ENCODE measurements at regions not wholly inside any gene's neighbourhood (a gene's known extent, or its start where the extent isn't known, plus 50 kb on each side); places are given as distances from the start of the nearest gene placed in this dataset.
"Not testable (repeated sequence)": the region's sequence is repeated elsewhere in the genome, so short reads cannot be mapped to it uniquely, and the experiment has no call there.

DNA sequence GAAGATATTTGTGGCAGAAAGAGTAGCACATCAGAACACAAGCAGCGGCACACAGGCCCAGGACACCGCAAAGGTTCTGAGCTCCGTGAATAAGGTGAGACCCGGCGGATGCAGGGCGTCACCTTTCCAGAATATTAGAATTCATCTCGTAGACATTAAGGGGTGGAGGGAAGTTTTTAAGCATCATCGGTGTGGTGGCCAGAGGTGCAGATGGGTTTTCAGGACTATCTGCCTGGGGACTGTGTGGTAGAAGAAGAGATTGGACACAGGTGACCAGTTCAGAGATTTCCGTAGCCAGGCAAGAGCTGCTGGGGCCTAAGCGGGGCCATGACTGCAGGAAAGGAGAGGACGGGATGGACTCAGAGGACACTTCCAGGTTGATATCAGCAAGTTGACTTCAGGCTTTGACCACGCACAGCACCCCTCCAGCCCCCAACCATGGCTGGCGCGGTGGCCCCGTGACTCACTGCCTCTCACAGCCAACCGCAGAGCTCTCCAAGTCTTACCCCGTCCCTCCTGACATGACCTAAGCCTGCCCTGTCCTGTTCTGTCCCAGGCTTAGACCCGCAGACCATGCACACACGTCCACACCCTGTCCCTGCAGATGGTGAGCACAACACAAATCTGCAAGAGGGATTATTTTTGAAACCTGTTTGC is 97.2 kb downstream of the OAT start:
- TF ChIP-seq, protein P1, sequence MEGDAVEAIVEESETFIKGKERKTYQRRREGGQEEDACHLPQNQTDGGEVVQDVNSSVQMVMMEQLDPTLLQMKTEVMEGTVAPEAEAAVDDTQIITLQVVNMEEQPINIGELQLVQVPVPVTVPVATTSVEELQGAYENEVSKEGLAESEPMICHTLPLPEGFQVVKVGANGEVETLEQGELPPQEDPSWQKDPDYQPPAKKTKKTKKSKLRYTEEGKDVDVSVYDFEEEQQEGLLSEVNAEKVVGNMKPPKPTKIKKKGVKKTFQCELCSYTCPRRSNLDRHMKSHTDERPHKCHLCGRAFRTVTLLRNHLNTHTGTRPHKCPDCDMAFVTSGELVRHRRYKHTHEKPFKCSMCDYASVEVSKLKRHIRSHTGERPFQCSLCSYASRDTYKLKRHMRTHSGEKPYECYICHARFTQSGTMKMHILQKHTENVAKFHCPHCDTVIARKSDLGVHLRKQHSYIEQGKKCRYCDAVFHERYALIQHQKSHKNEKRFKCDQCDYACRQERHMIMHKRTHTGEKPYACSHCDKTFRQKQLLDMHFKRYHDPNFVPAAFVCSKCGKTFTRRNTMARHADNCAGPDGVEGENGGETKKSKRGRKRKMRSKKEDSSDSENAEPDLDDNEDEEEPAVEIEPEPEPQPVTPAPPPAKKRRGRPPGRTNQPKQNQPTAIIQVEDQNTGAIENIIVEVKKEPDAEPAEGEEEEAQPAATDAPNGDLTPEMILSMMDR (IDR thresholded peaks at IDR 0.05; ENCODE audit: low read depth, low read length), result no peak
- DNase-seq (ENCODE audit: low read depth in 2 of 2), result no peak
- no peak overlapping the region for H3K4me3 ChIP-seq (replicated peaks in 1 of 2; ENCODE audit: low read depth in 2 of 2, low read length in 2 of 2)

DNA sequence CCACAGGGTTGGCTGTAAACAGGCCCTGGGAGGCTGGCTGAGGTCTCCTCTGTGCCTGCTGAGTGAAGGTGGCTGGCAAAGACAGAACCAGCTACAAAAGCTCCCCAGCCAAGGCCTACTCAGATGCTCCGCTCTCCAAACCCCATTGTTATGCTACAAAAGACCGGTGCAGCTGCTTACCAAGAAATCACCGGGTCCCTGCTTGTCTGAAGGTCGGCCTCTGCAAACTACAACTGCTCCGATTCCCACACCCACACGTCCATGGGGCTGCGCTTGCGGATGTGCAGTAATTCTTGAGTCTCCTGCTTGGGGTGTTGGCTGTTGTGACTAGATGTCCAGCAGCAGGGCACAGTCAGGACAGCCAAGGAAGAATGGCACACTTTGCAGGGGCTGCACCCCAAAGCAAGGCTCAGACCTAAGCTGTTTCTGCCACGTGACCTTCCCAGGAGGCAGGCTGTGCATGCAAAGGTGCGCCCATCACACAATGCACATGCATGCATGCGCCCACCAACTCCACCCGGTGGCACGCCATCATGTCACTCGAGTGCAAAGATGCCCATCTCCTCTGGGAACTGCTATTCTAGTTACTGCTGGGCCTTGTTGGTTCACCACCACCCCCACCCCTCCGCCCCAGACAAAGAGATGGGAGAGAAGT is 97.8 kb downstream of the OAT start:
- DNase-seq (ENCODE audit: low read depth in 2 of 2), result no peak
- TF ChIP-seq, protein P1 (IDR thresholded peaks at IDR 0.05; ENCODE audit: low read depth, low read length), result no peak
- no peak overlapping the region for H3K4me3 ChIP-seq (replicated peaks in 1 of 2; ENCODE audit: low read depth in 2 of 2, low read length in 2 of 2)

DNA sequence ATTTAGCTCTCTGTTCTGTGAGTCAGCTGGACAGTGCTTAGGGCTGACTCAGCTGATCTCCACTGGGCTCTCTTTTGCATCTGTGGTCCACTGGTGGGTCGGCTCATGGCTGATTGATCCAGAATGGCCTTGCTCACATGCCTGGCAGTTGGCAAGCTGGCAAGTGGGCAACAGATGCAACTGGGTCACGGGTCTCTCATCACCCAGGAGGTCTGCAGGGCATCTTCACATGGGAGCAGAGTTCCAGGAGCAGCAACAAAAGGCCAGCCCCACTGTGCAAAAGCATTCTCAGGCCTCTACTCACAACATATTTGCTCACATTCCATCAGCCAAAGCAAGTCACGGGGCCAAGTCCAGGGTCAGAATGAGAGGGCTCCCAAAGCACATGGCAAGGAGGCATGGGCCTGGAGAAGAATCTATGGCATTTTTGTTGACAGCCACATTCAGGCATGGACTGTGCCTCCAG is 98.8 kb downstream of the OAT start:
- no peak overlapping the region for H3K4me3 ChIP-seq (replicated peaks in 1 of 2; ENCODE audit: low read depth in 2 of 2, low read length in 2 of 2)
- peak in 1 of 2 donors; percentile 70 for DNase-seq (ENCODE audit: low read depth in 2 of 2)
- TF ChIP-seq, protein P1 (IDR thresholded peaks at IDR 0.05; ENCODE audit: low read depth, low read length), result no peak

DNA sequence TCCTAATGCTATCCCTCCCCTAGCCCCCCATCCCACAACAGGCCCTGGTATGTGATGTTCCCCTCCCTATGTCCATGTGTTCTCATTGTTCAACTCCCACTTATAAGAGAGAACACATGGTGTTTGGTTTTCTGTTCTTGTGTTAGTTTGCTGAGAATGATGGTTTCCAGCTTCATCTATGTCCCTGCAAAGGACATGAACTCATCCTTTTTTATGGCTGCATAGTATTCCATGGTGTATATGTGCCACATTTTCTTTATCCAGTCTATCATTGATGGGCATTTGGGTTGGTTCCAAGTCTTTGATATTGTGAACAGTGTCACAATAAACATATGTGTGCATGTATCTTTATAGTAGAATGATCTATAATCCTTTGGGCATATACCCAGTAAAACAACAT is 99.2 kb downstream of the OAT start:
- H3K4me3 ChIP-seq (replicated peaks in 1 of 2; ENCODE audit: low read depth in 2 of 2, low read length in 2 of 2); DNase-seq (ENCODE audit: low read depth in 2 of 2): not testable (repeated sequence)

DNA sequence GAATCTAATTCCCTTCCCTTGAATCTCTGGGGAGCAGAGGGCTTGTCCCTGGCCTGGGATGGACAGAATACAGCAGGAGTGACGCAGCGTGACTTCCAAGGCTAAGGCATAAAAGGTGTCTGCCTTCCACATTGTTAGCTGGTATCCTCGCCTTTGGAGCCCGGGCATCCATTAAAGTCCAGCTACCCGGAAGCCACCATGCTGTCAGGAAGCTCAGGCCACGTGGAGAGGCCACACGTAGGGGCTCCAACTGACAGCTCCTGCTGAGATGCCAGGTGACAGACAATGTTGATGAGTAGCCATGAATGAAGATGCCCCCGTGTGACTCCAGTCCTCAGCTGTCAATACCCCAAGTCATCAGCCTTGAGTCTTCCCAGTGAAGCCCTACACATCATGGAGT is 99.9 kb downstream of the OAT start:
- TF ChIP-seq, protein P1 (IDR thresholded peaks at IDR 0.05; ENCODE audit: low read depth, low read length), result no peak
- DNase-seq (ENCODE audit: low read depth in 2 of 2), result no peak

DNA sequence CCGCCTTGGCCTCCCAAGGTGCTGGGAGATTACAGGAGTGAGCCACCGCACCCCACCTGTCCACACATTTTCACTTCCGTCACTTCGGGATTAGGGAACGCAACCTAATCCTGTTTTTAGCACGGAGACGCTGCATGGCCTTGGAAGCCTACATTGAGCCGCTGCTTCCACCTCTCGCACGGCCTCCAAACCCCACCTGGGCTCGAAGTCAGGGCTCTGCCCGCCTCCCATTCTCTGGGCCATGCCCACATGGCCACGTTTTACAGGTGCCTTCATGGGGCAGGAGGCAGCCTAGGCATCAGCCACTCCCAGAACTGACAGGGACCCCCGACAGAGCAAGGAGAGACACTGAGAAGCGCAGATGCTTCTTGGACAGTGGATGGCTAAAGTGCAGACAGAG is 100.6 kb downstream of the OAT start:
- H3K4me3 ChIP-seq (replicated peaks in 1 of 2; ENCODE audit: low read depth in 2 of 2, low read length in 2 of 2), result no peak overlapping the region
- TF ChIP-seq, protein P1 (IDR thresholded peaks at IDR 0.05; ENCODE audit: low read depth, low read length), result no peak
- no peak for DNase-seq (ENCODE audit: low read depth in 2 of 2)

More for the DNA sequence above, 99.9 kb downstream of the OAT start:
- no peak overlapping the region for H3K4me3 ChIP-seq (replicated peaks in 1 of 2; ENCODE audit: low read depth in 2 of 2, low read length in 2 of 2)

DNA sequence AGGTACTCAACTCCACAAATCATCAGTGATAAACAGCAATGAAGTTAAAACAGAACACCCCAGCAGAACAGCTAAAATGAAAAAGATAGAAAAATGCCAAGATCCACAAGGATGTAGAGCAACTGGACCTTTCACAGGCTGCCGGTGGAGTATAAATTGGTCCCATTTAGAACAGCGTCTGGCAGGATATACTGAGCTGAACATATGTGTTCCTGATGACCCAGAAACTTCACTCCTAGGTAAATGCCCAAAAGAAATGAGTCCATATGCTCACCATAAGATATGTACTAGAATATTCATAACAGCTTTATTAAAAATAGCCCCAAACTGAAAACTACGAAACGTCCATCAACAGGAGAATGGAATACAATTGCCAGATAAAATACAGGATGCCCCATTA is 102.4 kb downstream of the OAT start:
- DNase-seq (ENCODE audit: low read depth in 2 of 2), result no peak
- TF ChIP-seq, protein P1 (IDR thresholded peaks at IDR 0.05; ENCODE audit: low read depth, low read length), result no peak

More for the DNA sequence above, 102.4 kb downstream of the OAT start:
- H3K4me3 ChIP-seq (replicated peaks in 1 of 2; ENCODE audit: low read depth in 2 of 2, low read length in 2 of 2), result no peak overlapping the region
